ELR (cell line): ENCODE measurements at regions not wholly inside any gene's neighbourhood (a gene's known extent, or its start where the extent isn't known, plus 50 kb on each side); places are given as distances from the start of the nearest gene placed in this dataset.
A peak's percentile ranks its signal among the peaks of the same experiment; 100 is the strongest.

Experiments
- DNase-seq: peaks from one replicate; pipeline ENCODE4 v3.0.0-alpha.2; 2015; ENCODE audit warnings: low read depth

DNA sequence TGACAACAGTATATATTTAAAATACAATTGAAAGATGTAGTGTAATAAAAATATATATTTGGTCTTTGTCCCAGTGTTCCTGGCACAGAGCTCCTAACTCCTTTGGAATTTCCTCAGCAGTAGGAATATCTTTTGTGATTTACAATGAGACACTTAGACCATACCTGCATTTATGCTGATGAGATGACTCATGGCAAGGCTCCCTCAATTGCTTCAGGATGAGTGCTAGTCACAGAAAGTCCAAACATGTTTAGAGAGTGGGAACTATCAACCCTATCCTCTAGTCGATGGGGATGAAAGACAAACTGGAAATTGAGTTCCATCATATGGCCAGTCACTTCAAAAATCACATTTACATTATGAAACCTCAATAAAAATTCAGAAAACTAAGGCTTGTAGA lies 588.3 kb upstream of the LMCD1 start:
- DNase-seq, result no peak

GRCh38 chr3:7915356-7915755 lies 586.3 kb upstream of the LMCD1 start:
- no peak for DNase-seq

DNA sequence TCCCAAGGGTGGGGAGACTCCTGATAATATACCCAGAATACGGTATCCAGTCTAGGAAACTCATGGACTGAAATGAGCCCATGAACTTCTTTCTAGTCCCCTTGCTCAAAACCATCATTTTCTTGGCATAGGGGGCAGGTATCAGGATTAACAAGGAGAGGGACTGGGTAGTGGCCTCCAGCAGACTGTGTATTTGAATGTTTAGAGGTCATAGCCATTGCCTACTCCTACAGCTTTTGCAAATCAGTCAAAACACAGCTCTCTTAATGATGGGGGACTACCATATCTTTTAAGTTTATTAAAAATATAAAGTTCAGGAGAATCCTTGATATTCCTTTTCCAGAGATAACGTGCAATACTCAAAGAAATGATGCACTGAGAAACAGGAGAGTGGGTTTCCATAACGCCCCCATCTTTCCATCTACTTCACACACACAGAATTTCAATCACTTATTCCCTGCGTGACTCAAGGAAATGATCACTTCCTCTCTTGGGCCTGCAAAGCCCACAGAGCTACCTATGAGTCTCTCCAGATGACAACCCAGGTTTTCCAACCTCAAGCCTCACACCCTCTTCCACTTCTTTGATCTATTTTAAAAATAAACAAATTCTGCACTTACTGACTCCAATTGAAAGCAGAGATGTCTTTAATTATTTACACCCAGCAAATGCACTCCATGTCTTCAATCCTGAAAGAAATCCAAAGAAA lies 584.0 kb upstream of the LMCD1 start:
- no peak for DNase-seq

DNA sequence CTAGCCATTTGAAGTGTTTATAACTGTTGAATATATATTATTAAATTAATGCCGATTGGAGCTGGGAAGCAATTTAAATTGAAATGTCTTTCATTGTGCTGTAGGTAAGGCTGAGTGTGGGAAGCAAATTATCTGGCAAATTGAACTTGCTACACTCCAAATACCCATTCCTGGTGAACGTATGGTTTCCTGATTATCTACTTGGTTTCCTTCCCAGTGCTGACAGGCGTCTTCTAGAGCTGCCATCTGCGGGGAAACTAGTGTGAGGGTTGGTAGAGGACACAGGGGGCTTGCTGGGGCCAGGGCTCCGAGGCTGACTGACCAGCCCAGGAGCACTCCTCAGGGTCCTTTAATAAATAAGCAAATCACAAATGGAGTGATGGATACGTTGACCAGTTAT lies 581.4 kb upstream of the LMCD1 start:
- no peak for DNase-seq

DNA sequence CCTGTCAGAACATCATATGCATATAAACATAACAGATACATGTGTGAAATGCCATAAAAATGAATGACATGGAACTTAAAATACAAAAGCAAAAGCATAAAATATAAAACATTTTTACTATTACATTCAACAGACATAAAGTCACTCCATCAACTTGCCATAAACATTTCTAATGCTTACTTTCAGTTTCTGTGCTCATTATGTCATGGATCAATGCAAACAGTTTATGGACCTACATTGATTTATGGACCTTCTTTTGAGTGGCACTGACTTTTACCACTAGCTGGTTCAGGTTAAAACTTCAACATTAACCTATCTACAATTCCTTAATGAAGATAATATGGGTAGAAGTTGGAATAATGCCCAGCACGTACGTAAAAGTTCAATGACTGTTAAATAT lies 577.4 kb upstream of the LMCD1 start:
- DNase-seq, result no peak

DNA sequence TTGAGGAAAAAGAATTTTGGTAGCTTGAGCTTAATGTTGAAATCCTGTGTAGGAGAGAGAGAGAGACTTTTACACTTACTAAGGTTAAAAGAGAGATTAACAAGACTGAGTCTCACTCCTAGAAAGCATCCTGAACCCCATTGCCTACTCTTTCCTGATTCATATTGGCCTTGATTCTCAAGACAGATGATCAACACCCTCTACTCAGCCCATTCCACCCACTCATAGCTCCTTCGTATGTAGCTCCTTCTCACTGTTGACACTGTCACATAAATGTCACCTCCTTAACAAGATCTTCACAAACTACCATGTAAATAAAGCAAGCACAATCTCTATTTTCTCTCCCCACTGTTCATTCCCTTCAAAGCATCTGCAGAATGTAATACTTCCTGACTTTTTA lies 574.6 kb upstream of the LMCD1 start:
- no peak for DNase-seq

DNA sequence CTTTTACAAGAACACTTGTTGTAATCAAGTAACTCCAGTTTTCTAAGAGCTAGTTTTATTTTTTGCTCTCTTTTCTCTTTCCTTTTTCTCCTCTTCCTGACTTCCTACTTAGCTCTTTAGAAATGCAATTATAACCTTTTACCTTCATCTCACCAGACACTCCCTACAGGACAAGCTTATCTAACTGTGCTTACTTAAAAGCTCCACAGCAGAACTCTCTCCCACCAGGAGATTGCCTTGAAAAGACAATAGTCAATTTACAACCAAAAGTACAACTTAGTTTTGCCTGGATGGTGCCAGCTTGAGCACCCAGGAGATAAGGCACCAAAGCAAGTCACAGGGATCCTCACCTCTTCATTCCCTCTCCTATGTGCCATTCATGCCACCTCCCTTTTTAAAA lies 573.8 kb upstream of the LMCD1 start:
- DNase-seq, result no peak

GRCh38 chr3:7929319-7929889 lies 572.2 kb upstream of the LMCD1 start:
- no peak for DNase-seq

- no peak for DNase-seq
Observed at GRCh38 chr3:7934362-7934761, 567.3 kb upstream of the LMCD1 start.

GRCh38 chr3:7947930-7948329 lies 553.7 kb upstream of the LMCD1 start:
- no peak for DNase-seq

DNA sequence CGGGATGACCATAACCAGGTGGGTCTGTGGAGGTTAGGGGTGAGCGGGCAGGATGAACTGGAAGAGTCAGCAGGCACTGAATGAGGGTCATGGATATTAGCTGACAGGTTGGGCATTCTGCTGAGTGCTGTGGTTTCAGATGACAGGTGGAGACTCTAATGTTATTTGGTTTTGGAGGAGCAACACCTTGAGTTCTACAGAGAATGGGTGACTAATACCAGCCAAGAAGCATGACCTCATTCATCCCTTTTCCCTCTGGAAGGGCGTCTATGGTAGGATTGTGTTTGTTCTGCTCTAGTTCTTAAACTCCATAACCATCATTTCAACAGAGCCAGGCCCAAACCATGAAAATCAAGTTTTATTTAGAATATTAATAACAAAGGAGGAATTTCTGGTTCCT lies 550.7 kb upstream of the LMCD1 start:
- DNase-seq, result no peak

- no peak for DNase-seq
Observed at GRCh38 chr3:7953449-7954014, 548.1 kb upstream of the LMCD1 start.

- no peak for DNase-seq
Observed at GRCh38 chr3:7957024-7957423, 544.6 kb upstream of the LMCD1 start.

DNA sequence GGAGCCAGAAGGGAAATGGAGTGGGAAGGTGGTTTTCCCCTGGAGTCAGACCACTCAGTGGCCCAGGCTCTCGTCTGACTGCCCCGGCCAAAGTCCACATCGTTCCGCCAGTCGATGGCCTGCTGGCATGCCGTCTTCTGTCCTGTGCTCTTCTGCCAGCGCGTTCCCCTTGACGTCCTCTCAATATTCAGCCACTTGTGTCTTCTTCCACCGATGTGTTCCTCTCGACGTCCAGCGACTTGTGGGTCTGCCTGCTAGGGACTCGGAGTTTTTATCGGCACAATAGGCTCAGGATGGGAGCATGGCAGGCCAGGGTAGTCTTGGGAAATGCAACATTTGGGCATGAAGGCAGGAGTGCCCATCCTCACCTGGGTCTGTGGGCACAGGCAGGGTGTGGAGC lies 542.5 kb upstream of the LMCD1 start:
- no peak for DNase-seq

DNA sequence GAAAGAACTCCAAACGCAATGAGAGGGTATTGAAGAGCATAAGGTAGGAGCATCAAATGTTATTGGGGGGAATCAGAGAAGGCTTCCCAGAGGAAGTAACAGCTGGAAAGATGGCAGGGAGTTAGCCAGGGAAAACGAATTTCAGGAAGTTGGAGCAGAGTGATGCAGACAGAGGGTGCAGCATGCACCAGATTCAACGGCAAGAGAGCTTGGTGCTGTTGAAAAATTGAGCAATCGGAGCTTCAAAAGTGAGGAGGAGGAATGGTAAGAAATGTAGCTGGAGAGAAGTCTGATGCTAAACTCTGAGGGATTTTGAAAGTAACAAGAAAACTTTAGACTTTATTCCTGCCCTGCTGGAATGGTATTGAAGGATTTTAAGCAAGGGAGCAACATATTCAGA lies 541.0 kb upstream of the LMCD1 start:
- DNase-seq, result no peak

DNA sequence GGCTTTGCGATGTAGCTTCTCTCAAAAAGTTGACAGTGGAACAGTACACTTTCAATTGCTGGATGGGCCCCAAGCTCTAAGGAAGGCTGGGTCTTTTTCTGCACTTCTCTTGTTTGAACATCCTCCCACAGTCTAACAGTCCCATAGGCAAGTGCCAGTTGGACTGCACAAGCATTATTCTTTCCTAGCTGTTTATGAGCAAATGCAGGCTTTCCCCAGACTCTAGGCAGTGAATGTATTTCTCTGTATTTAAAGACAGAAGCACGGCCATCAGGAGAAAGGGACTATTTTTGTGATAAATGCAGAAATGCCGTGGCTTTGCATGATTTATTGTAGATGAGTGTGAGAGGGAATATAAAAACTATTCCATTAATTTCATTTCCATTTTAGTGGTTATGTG lies 539.3 kb upstream of the LMCD1 start:
- no peak for DNase-seq

DNA sequence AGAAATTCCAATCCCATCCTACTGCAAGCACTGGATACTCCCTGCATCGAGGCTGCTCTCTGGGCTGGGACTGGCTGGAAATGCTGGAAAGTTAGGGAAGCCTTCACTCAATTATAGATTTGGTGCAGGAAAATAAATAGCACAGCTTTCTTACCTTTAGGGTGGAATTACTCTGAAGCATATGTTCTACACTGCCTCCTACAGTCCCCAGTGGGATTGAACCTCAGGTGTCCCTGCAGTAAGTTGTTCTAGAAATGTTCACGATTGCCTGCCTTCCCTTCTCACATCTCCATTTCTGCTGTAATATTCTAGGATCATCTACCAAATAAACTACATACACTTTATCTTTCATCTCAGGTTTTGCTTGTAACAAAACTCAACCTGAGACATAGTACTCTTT lies 536.7 kb upstream of the LMCD1 start:
- DNase-seq, result no peak

DNA sequence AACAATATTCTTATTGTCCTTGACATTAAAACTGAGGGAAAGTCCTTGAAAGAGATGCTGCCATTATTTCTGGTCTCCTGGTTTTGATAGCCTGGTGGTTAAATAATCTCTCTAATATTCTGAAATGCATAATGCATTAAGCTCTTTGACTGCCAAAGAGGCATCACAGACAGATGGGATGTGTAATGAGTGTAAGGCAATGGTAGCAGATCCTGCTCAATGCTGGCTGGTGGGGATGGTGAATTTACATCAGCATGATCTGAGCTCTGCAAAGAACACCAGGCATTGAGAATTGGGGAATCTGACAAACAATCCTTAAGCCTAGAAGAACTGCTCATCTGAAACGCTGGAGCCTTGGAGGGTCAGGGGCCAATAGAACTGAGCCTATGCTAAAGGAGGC lies 528.6 kb upstream of the LMCD1 start:
- DNase-seq, result no peak

- peak; percentile 1 for DNase-seq
Observed at GRCh38 chr3:7977245-7978086, 524.2 kb upstream of the LMCD1 start.

GRCh38 chr3:7978087-7978422 lies 523.6 kb upstream of the LMCD1 start:
- DNase-seq, result no peak

DNA sequence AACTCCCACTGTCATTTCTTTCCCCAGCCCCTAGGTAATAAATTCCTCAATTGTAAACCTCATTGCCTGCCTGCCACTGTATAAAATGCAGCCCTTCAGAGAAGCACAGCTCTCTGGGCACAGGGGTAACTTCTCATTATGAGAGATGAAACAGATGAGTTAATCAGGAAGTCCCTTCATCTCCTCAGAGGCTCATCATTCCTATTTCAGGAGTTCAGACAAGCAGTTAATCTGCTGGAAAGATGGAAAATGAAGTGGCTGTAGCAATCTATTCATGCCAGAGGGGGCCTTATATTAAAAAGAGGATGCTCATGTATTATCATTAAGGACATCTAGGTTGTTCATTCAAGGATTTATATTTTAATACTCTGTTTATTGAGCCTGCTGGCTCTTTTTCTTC lies 519.5 kb upstream of the LMCD1 start:
- no peak for DNase-seq

DNA sequence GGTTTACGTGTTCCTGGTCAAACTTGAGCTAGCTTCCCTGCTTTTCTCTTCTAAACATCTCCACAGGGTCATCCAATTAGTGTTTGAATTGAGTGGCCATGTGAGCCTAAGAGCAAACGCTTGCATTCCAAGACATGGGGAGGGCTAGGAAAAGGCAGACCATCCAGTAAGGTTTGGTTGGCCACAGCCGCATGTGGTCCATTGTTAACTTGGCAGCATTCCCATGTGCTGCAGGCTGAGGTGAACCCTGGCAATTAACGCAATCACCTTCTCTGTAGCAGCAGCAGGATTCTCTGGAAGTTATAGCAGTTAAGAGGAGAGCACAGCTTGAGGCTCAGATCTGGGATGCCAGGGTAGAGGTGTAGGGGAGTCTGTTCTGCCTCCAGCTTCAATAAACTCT lies 502.2 kb upstream of the LMCD1 start:
- DNase-seq, result no peak

DNA sequence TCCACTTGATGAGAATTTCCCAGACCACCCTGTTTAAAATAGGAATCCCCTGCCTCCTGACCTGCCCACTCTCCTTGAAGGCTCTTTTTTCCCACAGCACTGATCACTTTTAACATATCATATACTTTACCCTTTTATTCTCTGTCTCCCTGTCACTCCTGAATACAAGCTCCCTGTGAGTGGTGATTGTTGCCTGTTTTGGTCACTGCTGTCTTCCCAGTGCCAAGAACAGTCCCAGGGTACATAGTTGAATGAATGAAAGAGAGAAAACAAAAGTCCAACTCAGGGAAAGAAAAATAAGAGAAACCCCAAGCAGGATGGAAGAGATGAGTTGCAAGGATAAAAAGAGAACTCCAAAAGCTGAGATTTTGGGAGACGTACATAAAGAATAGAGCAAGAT lies 500.3 kb upstream of the LMCD1 start:
- no peak for DNase-seq
